IMR-90 (cell line): ENCODE measurements at regions not wholly inside any gene's neighbourhood (a gene's known extent, or its start where the extent isn't known, plus 50 kb on each side); places are given as distances from the start of the nearest gene placed in this dataset.

Experiments
- ATAC-seq: fragments of 200-7000 bp; cut with Tn5 transposase; 2 replicates; pipeline ENCODE4 v1.9.1; 2020; ENCODE audit warnings: low read depth, mild to moderate bottlenecking, moderate library complexity
- BruUV-seq: library from RNA; stranded (reverse); fragments of 400-500 nt; replicated peaks from 2 replicates; lab custom pipeline; 2021; lab: Mats Ljungman, UMichigan
- CTCF ChIA-PET: fragments of 300-600 bp; formaldehyde crosslinking; extraction: SDS; loops from one replicate; lab custom pipeline; 2021; ENCODE audit warnings: antibody characterized with exemption; lab: Yijun Ruan, JAX
- POLR2A ChIA-PET: fragments of 300-600 bp; sonication (Branson Sonifier 250); formaldehyde crosslinking; loops from one replicate; lab custom pipeline; 2022; ENCODE audit warnings: antibody characterized with exemption; ENCODE audit not compliant: unreplicated experiment; lab: Charles Lee
- DNase-seq: peaks from one replicate; pipeline ENCODE4 v3.0.0; 2013
- H2AFZ ChIP-seq: replicated peaks from 2 replicates; pipeline ENCODE3; 2013; ENCODE audit warnings: low read length, mild to moderate bottlenecking; ENCODE audit not compliant: poor library complexity
- H2AK5ac ChIP-seq: 2 replicates; pipeline ENCODE4 v1.6.1; 2013; ENCODE audit warnings: low read depth, low read length, inconsistent platforms
- H2AK9ac ChIP-seq: replicated peaks from 2 replicates; pipeline ENCODE3; 2013; ENCODE audit warnings: mild to moderate bottlenecking, low read depth, low read length, moderate library complexity; ENCODE audit not compliant: poor library complexity
- H2BK120ac ChIP-seq: 2 replicates; pipeline ENCODE4 v1.6.1; 2013; ENCODE audit warnings: low read depth, low read length, inconsistent platforms
- H2BK15ac ChIP-seq: 3 replicates; pipeline ENCODE4 v1.6.1; 2013; ENCODE audit warnings: low read depth, low read length, inconsistent platforms
- H2BK20ac ChIP-seq: 2 replicates; pipeline ENCODE4 v1.6.1; 2013; ENCODE audit warnings: low read depth, mild to moderate bottlenecking, inconsistent platforms, low read length, moderate library complexity
- H2BK5ac ChIP-seq: 2 replicates; pipeline ENCODE4 v1.6.1; 2013; ENCODE audit warnings: mild to moderate bottlenecking, low read depth, low read length, inconsistent platforms; ENCODE audit not compliant: poor library complexity, severe bottlenecking
- H3K14ac ChIP-seq: replicated peaks from 2 replicates; pipeline ENCODE4 v1.6.1; 2013; ENCODE audit warnings: low read depth, low read length, inconsistent platforms
- H3K18ac ChIP-seq: 2 replicates; pipeline ENCODE4 v1.6.1; 2013; ENCODE audit warnings: low read depth, low read length, control low read depth
- H3K23ac ChIP-seq: 2 replicates; pipeline ENCODE4 v1.6.1; 2013; ENCODE audit warnings: low read depth, low read length, inconsistent platforms
- H3K27ac ChIP-seq: 2 replicates; pipeline ENCODE4 v1.5.1; 2013; ENCODE audit warnings: mild to moderate bottlenecking, control low read depth, low read length; ENCODE audit not compliant: insufficient read depth
- H3K27me3 ChIP-seq: 2 replicates; pipeline ENCODE4 v1.6.1; 2013; ENCODE audit warnings: low read length; ENCODE audit not compliant: control insufficient read depth, insufficient read depth
- H3K36me3 ChIP-seq: 2 replicates; pipeline ENCODE4 v1.6.1; 2013; ENCODE audit warnings: low read length, mixed read lengths; ENCODE audit not compliant: control insufficient read depth, insufficient read depth
- H3K4ac ChIP-seq: 2 replicates; pipeline ENCODE4 v1.6.1; 2013; ENCODE audit warnings: low read depth, low read length, inconsistent platforms
- H3K4me1 ChIP-seq: 2 replicates; pipeline ENCODE4 v1.6.1; 2013; ENCODE audit warnings: low read length, mixed read lengths; ENCODE audit not compliant: control insufficient read depth, insufficient read depth
- H3K4me2 ChIP-seq: 2 replicates; pipeline ENCODE4 v1.6.1; 2013; ENCODE audit warnings: low read depth, mild to moderate bottlenecking, control low read depth, low read length, moderate library complexity
- H3K4me3 ChIP-seq: 2 replicates; pipeline ENCODE4 v1.5.1; 2013; ENCODE audit warnings: low read depth, mild to moderate bottlenecking, control low read depth, low read length, moderate library complexity; ENCODE audit not compliant: insufficient read depth
- H3K56ac ChIP-seq: 2 replicates; pipeline ENCODE4 v1.6.1; 2013; ENCODE audit warnings: low read length, inconsistent platforms; ENCODE audit not compliant: insufficient read depth; ENCODE audit errors: extremely low read depth
- H3K79me1 ChIP-seq, 2 experiments: 2 replicates each; pipeline ENCODE4 v1.6.1; 2013; ENCODE audit warnings: low read length in 2 of 2, inconsistent platforms in 1 of 2, low read depth in 1 of 2
- H3K9ac ChIP-seq: 2 replicates; pipeline ENCODE4 v1.6.1; 2013; ENCODE audit warnings: low read depth, low read length, control low read depth
- H3K9me1 ChIP-seq: 2 replicates; pipeline ENCODE4 v1.6.1; 2013; ENCODE audit warnings: low read length, inconsistent platforms; ENCODE audit not compliant: insufficient read depth
- H3K9me3 ChIP-seq: 2 replicates; pipeline ENCODE4 v1.6.1; 2013; ENCODE audit warnings: low read length; ENCODE audit not compliant: control insufficient read depth, insufficient read depth
- H4K20me1 ChIP-seq: 2 replicates; pipeline ENCODE4 v1.6.1; 2013; ENCODE audit warnings: low read length, inconsistent platforms; ENCODE audit not compliant: insufficient read depth
- H4K5ac ChIP-seq: 2 replicates; pipeline ENCODE4 v1.6.1; 2013; ENCODE audit warnings: mild to moderate bottlenecking, low read depth, low read length, control low read depth
- H4K8ac ChIP-seq, 2 experiments: 2 replicates each; pipeline ENCODE4 v1.6.1; 2013; ENCODE audit warnings: low read depth in 2 of 2, low read length in 2 of 2, control low read depth in 1 of 2, inconsistent platforms in 1 of 2
- H4K91ac ChIP-seq: 2 replicates; pipeline ENCODE4 v1.6.1; 2013; ENCODE audit warnings: low read depth, low read length, inconsistent platforms; ENCODE audit not compliant: insufficient read depth
- CEBPB ChIP-seq: IDR thresholded peaks from 2 replicates; pipeline ENCODE4 v1.6.1; 2012; ENCODE audit warnings: low read depth, low read length, improper control_type of control experiment
- MAFK ChIP-seq: IDR thresholded peaks from 2 replicates; pipeline ENCODE4 v1.6.1; 2012; ENCODE audit warnings: low read depth, low read length, improper control_type of control experiment
- MAZ ChIP-seq: IDR thresholded peaks from 2 replicates; pipeline ENCODE4 v1.6.1; 2012; ENCODE audit warnings: low read depth, mild to moderate bottlenecking, low read length, improper control_type of control experiment, moderate library complexity, borderline replicate concordance
- SMC3 ChIP-seq: fragments of 150-350 bp; IDR thresholded peaks from 2 replicates; pipeline ENCODE4 v1.6.1; 2016; ENCODE audit warnings: low read depth, mild to moderate bottlenecking, antibody characterized with exemption, low read length, moderate library complexity
- WGBS, 2 experiments: methylation state at CpG; one replicate each; pipeline versions ENCODE4 v1.1.5 to v1.1.7; 2013; ENCODE audit warnings: missing lambda C conversion rate in 2 of 2; ENCODE audit not compliant: insufficient read length in 1 of 2; ENCODE audit errors: extremely low coverage in 2 of 2; 5-methylcytosine and 5-hydroxymethylcytosine counted together
- dilution Hi-C: fragments of 300-500 bp; cut with HindIII; formaldehyde crosslinking; loops from one replicate; pipeline ENCODE4 v1.14.3; 2018; ENCODE audit warnings: low sequenced_read_pairs; ENCODE audit not compliant: unreplicated experiment
- in situ Hi-C: fragments of 300-500 bp; cut with MboI; formaldehyde crosslinking; loops from 3 replicates; pipeline ENCODE4 v1.14.3; 2019; ENCODE audit warnings: low sequenced_read_pairs, inconsistent platforms, mixed read lengths
- intact Hi-C: fragments of 100-400 bp; cut with micrococcal nuclease; formaldehyde crosslinking; loops from 2 replicates; pipeline ENCODE4 v1.10.0; 2022

DNA sequence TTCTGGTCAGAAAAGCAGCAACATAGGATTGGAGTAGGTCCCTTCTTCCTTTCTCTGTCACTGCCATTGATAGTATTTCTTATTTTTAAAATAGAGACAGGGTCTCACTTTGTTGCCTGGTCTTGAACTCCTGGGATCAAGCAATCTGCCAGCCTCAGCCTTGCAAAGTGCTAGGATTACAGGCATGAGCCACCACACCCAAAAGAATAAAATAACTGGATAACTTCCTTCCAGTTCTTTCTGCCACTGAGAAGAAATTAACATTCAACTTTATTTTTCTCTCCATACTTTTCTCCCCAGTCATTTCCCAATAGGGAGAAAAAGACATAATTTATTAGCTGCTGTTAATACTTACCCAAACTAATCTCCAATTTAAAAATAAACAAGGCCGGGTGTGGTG is 91.9 kb upstream of the MED13 start:
- in situ Hi-C loops, result no loop called here
- dilution Hi-C loops, result no loop called here
- no peak for ATAC-seq
- TF ChIP-seq MAZ (no peak), CEBPB (no peak), MAFK (no peak), SMC3 (no peak)
- Histone ChIP-seq H4K8ac (no peak overlapping the region), H3K27ac (no peak overlapping the region), H4K5ac (no peak overlapping the region), H2BK15ac (no peak overlapping the region), H3K23ac (no peak overlapping the region), H4K91ac (no peak overlapping the region), H2AK5ac (no peak overlapping the region), H3K14ac (no peak overlapping the region), H2AFZ (no peak overlapping the region), H3K9ac (no peak overlapping the region), H3K4ac (no peak overlapping the region), H2AK9ac (no peak overlapping the region), H3K4me2 (no peak overlapping the region), H3K27me3 (peaks cover 2% of the 10 kb centered on the region; the same call in 1 of the 2 replicates), H2BK5ac (no peak overlapping the region), H4K20me1 (no peaks in the 10 kb centered on the region), H3K36me3 (no peaks in the 10 kb centered on the region), H3K18ac (no peak overlapping the region), H2BK120ac (no peak overlapping the region), H3K56ac (no peak overlapping the region), H3K79me1 (no peaks in the 10 kb centered on the region), H3K4me3 (no peak overlapping the region), H3K9me1 (no peaks in the 10 kb centered on the region), H3K9me3 (no peaks in the 10 kb centered on the region), H2BK20ac (no peak overlapping the region), H3K4me1 (no peaks in the 10 kb centered on the region)
- no peak for DNase-seq
- intact Hi-C loops, result no loop called here
- BruUV-seq, result no TSS peak
- ChIA-PET POLR2A (no interaction called here), CTCF (no interaction called here)
- WGBS, 2 experiments, result no CpG with 5 or more reads among the region's 1 CpG
